Mesodermal cell (in vitro differentiated cells): ENCODE measurements at regions not wholly inside any gene's neighbourhood (a gene's known extent, or its start where the extent isn't known, plus 50 kb on each side); places are given as distances from the start of the nearest gene placed in this dataset.
"Not testable (repeated sequence)": the region's sequence is repeated elsewhere in the genome, so short reads cannot be mapped to it uniquely, and the experiment has no call there.

ENCODE experiments used
- H3K27ac ChIP-seq: 2 replicates; pipeline ENCODE4 v1.7.0; 2013; ENCODE audit warnings: mild to moderate bottlenecking, low read depth, low read length, moderate library complexity; ENCODE audit not compliant: severe bottlenecking
- H3K36me3 ChIP-seq: 2 replicates; pipeline ENCODE4 v1.7.1; 2013; ENCODE audit warnings: mild to moderate bottlenecking, low read length, moderate library complexity; ENCODE audit not compliant: control insufficient read depth, insufficient read depth
- H3K4me1 ChIP-seq: one replicate; pipeline ENCODE4 v1.7.1; 2013; ENCODE audit warnings: mild to moderate bottlenecking, low read length; ENCODE audit not compliant: insufficient read depth, control insufficient read depth, poor library complexity, severe bottlenecking
- H3K4me3 ChIP-seq: 2 replicates; pipeline ENCODE4 v1.7.0; 2013; ENCODE audit warnings: low read length, control low read depth, mild to moderate bottlenecking; ENCODE audit not compliant: insufficient read depth, poor library complexity, severe bottlenecking; ENCODE audit errors: extremely low read depth
- H3K9me3 ChIP-seq: 2 replicates; pipeline ENCODE4 v1.7.1; 2013; ENCODE audit warnings: mild to moderate bottlenecking, low read length, moderate library complexity; ENCODE audit not compliant: control insufficient read depth
- WGBS, 2 experiments: methylation state at CpG; one replicate each; pipeline ENCODE4 v1.1.5; 2013; ENCODE audit warnings: missing lambda C conversion rate in 2 of 2; ENCODE audit not compliant: insufficient coverage in 2 of 2; 5-methylcytosine and 5-hydroxymethylcytosine counted together

GRCh38 chr13:80835902-80836301 lies 495.0 kb upstream of the SPRY2 start:
- no peak overlapping the region for H3K27ac ChIP-seq
- H3K4me3 ChIP-seq: no peak overlapping the region
- peaks cover 8% of the 10 kb centered on the region for H3K9me3 ChIP-seq
- no peaks in the 10 kb centered on the region for H3K4me1 ChIP-seq
- H3K36me3 ChIP-seq: no peaks in the 10 kb centered on the region

- Histone ChIP-seq H3K4me3 (no peak overlapping the region), H3K9me3 (peaks cover 9% of the 10 kb centered on the region), H3K4me1 (no peaks in the 10 kb centered on the region)
Observed at GRCh38 chr13:80830431-80830830, 489.5 kb upstream of the SPRY2 start.

GRCh38 chr13:80828759-80829158 lies 487.8 kb upstream of the SPRY2 start:
- H3K4me1 ChIP-seq: no peaks in the 10 kb centered on the region
- WGBS, 2 experiments: no CpG with 5 or more reads among the region's 2 CpGs
- no peak overlapping the region for H3K4me3 ChIP-seq
- H3K36me3 ChIP-seq: no peaks in the 10 kb centered on the region
- H3K9me3 ChIP-seq: peaks cover 9% of the 10 kb centered on the region
- no peak overlapping the region for H3K27ac ChIP-seq

More at GRCh38 chr13:80830431-80830830, 489.5 kb upstream of the SPRY2 start:
- Histone ChIP-seq H3K36me3 (no peaks in the 10 kb centered on the region), H3K27ac (no peak overlapping the region)

DNA sequence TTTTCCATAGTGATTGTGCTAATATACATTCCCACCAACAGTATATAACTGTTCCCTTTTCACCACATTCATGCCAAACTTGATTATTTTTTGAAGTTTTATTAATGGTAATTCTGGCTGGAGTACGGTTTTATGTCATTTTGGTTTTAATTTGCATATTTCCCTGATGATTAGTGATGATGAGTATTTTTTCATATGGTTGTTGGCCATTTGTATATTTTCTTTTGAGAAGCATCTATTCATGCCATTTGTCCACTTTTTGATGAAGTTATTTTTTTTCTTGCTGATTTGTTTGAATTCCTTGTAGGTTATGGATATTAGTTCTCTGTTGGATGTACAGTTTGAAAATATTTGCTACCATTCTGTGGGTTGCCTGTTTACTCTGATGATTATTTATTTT lies 484.4 kb upstream of the SPRY2 start:
- Histone ChIP-seq H3K36me3 (no peaks in the 10 kb centered on the region), H3K4me3 (no peak overlapping the region), H3K9me3 (peaks cover 9% of the 10 kb centered on the region), H3K27ac (no peak overlapping the region), H3K4me1 (no peaks in the 10 kb centered on the region)
- WGBS, 2 experiments: 100% methylated on average over 1 of the region's 1 CpG; no CpG with 5 or more reads in 1 of the 2 experiments

GRCh38 chr13:80824229-80824628 lies 483.3 kb upstream of the SPRY2 start:
- peaks cover 9% of the 10 kb centered on the region for H3K9me3 ChIP-seq
- H3K36me3 ChIP-seq: no peaks in the 10 kb centered on the region
- WGBS, 2 experiments: no CpG with 5 or more reads among the region's 1 CpG
- H3K27ac ChIP-seq: no peak overlapping the region
- no peaks in the 10 kb centered on the region for H3K4me1 ChIP-seq
- H3K4me3 ChIP-seq: no peak overlapping the region

DNA sequence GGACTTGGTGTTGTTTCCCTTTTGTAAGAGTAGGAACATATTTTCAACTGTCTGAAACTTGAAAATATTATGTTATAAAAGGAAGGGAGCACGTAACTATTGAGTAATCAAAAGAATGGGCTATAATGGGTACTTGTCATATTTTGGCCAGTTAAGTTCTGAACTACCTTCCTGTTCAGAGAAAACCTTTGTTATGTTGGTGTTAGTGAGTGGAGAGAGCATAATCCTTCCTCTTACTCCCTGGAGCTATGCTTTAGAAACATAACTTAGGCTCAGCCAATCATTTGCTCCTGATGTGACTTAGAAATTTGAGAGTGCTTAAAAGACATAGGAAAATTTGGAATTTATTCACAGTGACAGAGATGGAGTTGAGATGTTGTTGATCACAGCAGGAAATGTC lies 482.5 kb upstream of the SPRY2 start:
- no peak overlapping the region for H3K4me3 ChIP-seq
- no peaks in the 10 kb centered on the region for H3K36me3 ChIP-seq
- no peak overlapping the region for H3K27ac ChIP-seq
- 71 to 80% methylated on average over 1 of the region's 1 CpG for WGBS, 2 experiments
- H3K9me3 ChIP-seq: peaks cover 9% of the 10 kb centered on the region
- no peaks in the 10 kb centered on the region for H3K4me1 ChIP-seq

DNA sequence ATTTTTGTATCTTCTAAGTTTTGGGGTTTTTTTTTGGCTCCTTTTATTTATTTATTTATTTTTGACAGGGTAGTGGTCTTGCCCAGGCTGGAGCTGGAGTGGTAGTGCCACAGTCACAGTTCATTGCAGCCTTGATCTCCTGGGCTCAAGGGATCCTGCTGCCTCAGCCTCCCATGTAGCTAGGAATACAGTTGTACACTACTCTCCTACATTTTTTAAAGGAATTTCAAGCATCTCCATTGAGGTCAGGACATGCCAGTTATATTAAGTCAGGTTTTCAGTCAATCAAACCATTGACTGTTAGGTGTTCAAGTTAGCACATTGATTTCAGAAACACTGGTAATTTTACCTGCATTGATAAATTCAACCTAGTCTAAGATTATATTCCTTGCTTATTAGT lies 480.5 kb upstream of the SPRY2 start:
- H3K36me3 ChIP-seq: no peaks in the 10 kb centered on the region
- H3K27ac ChIP-seq: no peak overlapping the region

GRCh38 chr13:80817979-80818378 lies 477.1 kb upstream of the SPRY2 start:
- no peaks in the 10 kb centered on the region for H3K36me3 ChIP-seq
- no peak overlapping the region for H3K27ac ChIP-seq
- no peaks in the 10 kb centered on the region for H3K9me3 ChIP-seq
- no CpG with 5 or more reads among the region's 1 CpG for WGBS, 2 experiments
- no peak overlapping the region for H3K4me3 ChIP-seq
- H3K4me1 ChIP-seq: no peaks in the 10 kb centered on the region

More for the DNA sequence above, 480.5 kb upstream of the SPRY2 start:
- Histone ChIP-seq H3K4me3 (no peak overlapping the region), H3K4me1 (no peaks in the 10 kb centered on the region), H3K9me3 (peaks cover 8% of the 10 kb centered on the region)

GRCh38 chr13:80814541-80814940 lies 473.6 kb upstream of the SPRY2 start:
- Histone ChIP-seq H3K4me1 (no peaks in the 10 kb centered on the region), H3K4me3 (no peak overlapping the region), H3K27ac (no peak overlapping the region), H3K9me3 (no peaks in the 10 kb centered on the region), H3K36me3 (no peaks in the 10 kb centered on the region)

- H3K27ac ChIP-seq, H3K36me3 ChIP-seq, H3K9me3 ChIP-seq, H3K4me1 ChIP-seq, H3K4me3 ChIP-seq: not testable (repeated sequence)
- 83 to 92% methylated on average over 2 to 4 of the region's 4 CpGs for WGBS, 2 experiments
Observed at GRCh38 chr13:80810294-80810693, 469.4 kb upstream of the SPRY2 start.

- H3K27ac ChIP-seq: no peak overlapping the region
- no peaks in the 10 kb centered on the region for H3K9me3 ChIP-seq
- no peaks in the 10 kb centered on the region for H3K36me3 ChIP-seq
- H3K4me1 ChIP-seq: no peaks in the 10 kb centered on the region
- H3K4me3 ChIP-seq: no peak overlapping the region
- 80% methylated on average over 1 of the region's 3 CpGs; no CpG with 5 or more reads in 1 of the 2 experiments for WGBS, 2 experiments
Observed at GRCh38 chr13:80802946-80803345, 462.0 kb upstream of the SPRY2 start.

- H3K36me3 ChIP-seq: no peaks in the 10 kb centered on the region
- no peak overlapping the region for H3K27ac ChIP-seq
- H3K4me3 ChIP-seq: no peak overlapping the region
- WGBS, 2 experiments: 89 to 91% methylated on average over 1 of the region's 1 CpG
- H3K4me1 ChIP-seq: no peaks in the 10 kb centered on the region
- H3K9me3 ChIP-seq: no peaks in the 10 kb centered on the region
Observed at GRCh38 chr13:80798576-80799133, 457.7 kb upstream of the SPRY2 start.
